NB4 (cell line): ENCODE measurements at regions not wholly inside any gene's neighbourhood (a gene's known extent, or its start where the extent isn't known, plus 50 kb on each side); places are given as distances from the start of the nearest gene placed in this dataset.

Source experiments
- DNase-seq: peaks from one replicate; pipeline ENCODE4 v3.0.0; 2010; ENCODE audit warnings: low read depth
- H3K4me3 ChIP-seq: one replicate; pipeline ENCODE4 v1.5.1; 2011; ENCODE audit warnings: mild to moderate bottlenecking, low read depth, low read length, moderate library complexity
- CTCF ChIP-seq: IDR thresholded peaks from one replicate; pipeline ENCODE4 v1.5.1; 2012; ENCODE audit warnings: low read depth, low read length
- MAX ChIP-seq: IDR thresholded peaks from 2 replicates; pipeline ENCODE4 v1.6.1; 2011; ENCODE audit warnings: low read depth, low read length
- MYC ChIP-seq: IDR thresholded peaks from 2 replicates; pipeline ENCODE4 v1.6.1; 2011; ENCODE audit warnings: low read depth, low read length
- POLR2A ChIP-seq: IDR thresholded peaks from 2 replicates; pipeline ENCODE4 v1.6.1; 2011; ENCODE audit warnings: mild to moderate bottlenecking; ENCODE audit not compliant: insufficient read length; ENCODE audit errors: extremely low read depth

DNA sequence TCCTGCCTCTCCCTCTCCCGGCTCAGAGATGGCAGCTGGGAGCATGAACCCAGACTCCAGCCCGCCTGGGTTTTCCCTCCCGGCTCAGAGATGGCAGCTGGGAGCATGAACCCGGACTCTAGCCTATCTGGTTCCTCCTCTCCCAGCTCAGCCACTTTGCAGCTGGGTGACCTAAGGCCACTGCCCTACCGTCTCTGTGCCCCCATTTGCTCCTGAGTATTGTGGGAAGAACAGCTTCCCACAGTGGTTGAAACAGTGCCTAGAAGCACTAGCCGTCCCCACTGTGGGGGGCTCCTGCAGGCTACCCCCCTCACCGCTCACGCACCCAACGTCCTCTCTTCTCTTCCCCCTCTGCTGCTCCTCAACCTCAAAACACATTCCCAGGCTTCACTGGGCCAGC, 99.9 kb upstream of the GSE1 start:
- no peak overlapping the region for H3K4me3 ChIP-seq
- TF ChIP-seq POLR2A (no peak), CTCF (no peak), MYC (no peak), MAX (no peak)
- DNase-seq, result no peak

DNA sequence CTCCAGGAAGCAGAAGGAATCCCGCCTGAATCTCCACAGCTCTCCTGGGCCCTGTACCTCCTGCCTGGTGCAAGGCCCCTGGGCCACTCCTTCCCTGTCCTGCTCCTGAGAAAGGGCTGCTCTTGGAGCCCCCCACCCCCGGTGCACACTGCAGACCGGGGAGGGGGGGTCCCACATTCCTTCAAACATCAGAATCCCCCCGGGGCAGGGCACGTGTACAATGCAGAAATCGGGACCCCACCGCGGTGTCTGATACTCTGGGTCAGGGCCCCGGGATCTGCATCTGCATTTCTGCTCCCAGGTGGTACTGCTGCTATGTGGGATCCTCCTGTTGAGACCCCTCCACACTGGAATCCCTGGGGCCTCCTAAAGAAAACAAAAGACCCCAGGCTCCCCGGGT, 99.5 kb upstream of the GSE1 start:
- TF ChIP-seq POLR2A (no peak), MYC (no peak), CTCF (no peak), MAX (no peak)

DNA sequence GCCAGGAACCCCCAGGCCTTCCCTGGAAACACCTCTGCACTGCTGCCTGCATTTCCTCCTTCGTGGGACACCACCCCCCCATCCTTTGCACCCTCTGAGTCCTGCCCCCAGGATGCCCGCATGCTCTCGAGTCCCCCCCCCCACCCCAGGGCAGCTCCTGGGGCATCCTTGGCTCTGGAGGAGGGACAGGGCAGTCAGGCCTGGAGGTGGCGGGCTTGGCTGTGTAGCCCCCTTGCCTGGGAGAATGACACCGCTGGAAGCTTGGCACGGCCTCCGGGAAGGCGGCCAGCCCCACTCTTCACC, 98.9 kb upstream of the GSE1 start:
- DNase-seq, result no peak
- no peak overlapping the region for H3K4me3 ChIP-seq
- TF ChIP-seq POLR2A, result no peak
- TF ChIP-seq CTCF, result no peak

More for the DNA sequence above, 99.5 kb upstream of the GSE1 start:
- H3K4me3 ChIP-seq, result no peak overlapping the region
- no peak for DNase-seq

- TF ChIP-seq MYC, result no peak
- TF ChIP-seq MAX, result no peak
- no peak for TF ChIP-seq POLR2A
- TF ChIP-seq CTCF, result no peak
- DNase-seq, result no peak
- no peak overlapping the region for H3K4me3 ChIP-seq
Measured at GRCh38 chr16:85514598-85515318, 98.4 kb upstream of the GSE1 start.

GRCh38 chr16:85515319-85515745, 97.8 kb upstream of the GSE1 start:
- no peak overlapping the region for H3K4me3 ChIP-seq
- no peak for DNase-seq
- no peak for TF ChIP-seq MYC
- no peak for TF ChIP-seq MAX
- no peak for TF ChIP-seq CTCF
- no peak for TF ChIP-seq POLR2A

DNA sequence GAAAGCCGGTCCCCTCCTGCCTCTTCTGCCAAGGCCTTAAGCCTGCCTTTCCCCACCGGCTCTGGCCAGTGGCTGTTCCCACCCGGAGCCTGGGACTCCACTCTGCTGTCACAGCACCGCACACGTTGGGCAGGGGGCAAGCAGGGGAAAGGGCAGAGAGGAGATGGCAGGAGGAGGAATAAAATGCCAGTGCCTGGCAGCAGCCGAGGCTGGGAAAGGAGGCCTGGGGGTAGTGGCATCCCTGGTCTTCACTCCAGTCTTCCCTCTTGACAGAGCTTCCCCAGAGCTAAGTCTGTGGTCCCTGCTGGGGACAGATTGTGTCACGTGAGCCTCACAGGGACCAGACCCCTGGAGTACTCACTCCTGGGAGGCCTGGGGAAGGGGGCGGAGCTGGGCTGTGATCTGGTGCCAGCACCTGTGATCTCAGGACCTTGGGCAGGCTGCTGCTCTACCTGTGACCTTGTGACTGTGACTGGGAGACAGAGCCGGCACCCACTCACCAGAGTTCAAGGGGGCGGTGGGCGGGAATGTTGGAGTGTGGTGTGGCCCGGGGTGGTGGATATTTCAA, 97.2 kb upstream of the GSE1 start:
- TF ChIP-seq CTCF, result no peak
- TF ChIP-seq MYC, result no peak
- TF ChIP-seq POLR2A, result no peak
- no peak for TF ChIP-seq MAX
- H3K4me3 ChIP-seq, result no peak overlapping the region
- DNase-seq, result no peak
